ENCODE measurements at regions not wholly inside any gene's neighbourhood (a gene's known extent, or its start where the extent isn't known, plus 50 kb on each side); places are given as distances from the start of the nearest gene placed in this dataset.

DNA sequence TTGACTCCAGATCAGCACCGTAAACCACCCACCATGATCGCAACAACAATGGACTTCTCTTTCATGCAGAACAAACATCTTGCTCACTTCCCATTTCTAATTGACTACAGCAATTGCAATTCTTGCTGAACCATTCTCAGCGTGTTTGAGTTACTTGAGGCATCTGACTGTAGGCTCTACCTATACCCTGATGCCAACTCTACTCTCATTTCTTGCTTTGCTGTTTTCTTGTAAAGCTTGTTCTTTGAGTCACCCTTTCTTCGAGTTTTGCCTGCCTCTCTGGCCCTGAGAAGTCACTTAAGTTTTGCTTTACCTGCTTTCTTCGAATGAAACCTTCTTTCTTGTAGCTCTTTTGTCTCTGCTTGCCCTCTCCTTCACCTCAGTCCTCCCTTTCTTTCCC, 160.5 kb upstream of the RND3 start:
- H2AFZ ChIP-seq = peak overlapping the region; percentile 87

More for the DNA sequence above, 160.5 kb upstream of the RND3 start:
- Histone ChIP-seq H3K9me2 (ENCODE audit: insufficient read depth) (peaks cover 12% of the 10 kb centered on the region), H3K4me3 (no peak overlapping the region), H3K4me2 (no peak overlapping the region), H3K4me1 (ENCODE audit: insufficient read depth) (peaks cover 7% of the 10 kb centered on the region; the same call in 1 of the 2 replicates), H4K20me1 (replicated peaks; ENCODE audit: insufficient read depth) (no peaks in the 10 kb centered on the region), H3F3A (replicated peaks; ENCODE audit: low read depth) (no peaks in the 10 kb centered on the region), H3K27ac (ENCODE audit: low read depth) (no peak overlapping the region), H3K36me3 (ENCODE audit: insufficient read depth) (no peaks in the 10 kb centered on the region; the same call in 1 of the 2 replicates), H3K27me3 (ENCODE audit: insufficient read depth) (no peaks in the 10 kb centered on the region), H3K79me2 (replicated peaks; ENCODE audit: insufficient read depth) (no peaks in the 10 kb centered on the region)
- H3K4me3 Mint-ChIP-seq = no peak overlapping the region
- no peak overlapping the region for H3K27ac Mint-ChIP-seq
- no peak for DNase-seq (ENCODE audit: low spot score)
- peaks cover 15% of the 10 kb centered on the region for H3K4me1 Mint-ChIP-seq
- H3K9me3 Mint-ChIP-seq = no peaks in the 10 kb centered on the region
- H3K27me3 Mint-ChIP-seq (ENCODE audit: insufficient read depth, low read depth, poor library complexity) = no peaks in the 10 kb centered on the region
- TF ChIP-seq ZNF114 (CRISPR knock-in tag; IDR thresholded peaks at IDR 0.05) (no peak), EZH2phosphoT487 (IDR thresholded peaks at IDR 0.05; ENCODE audit: unreplicated experiment) (no peak), STAT1 (IDR thresholded peaks at IDR 0.05; ENCODE audit: unreplicated experiment) (no peak), REST (IDR thresholded peaks at IDR 0.05; ENCODE audit: unreplicated experiment) (no peak), CREB1 (CRISPR knock-in tag; IDR thresholded peaks at IDR 0.05; ENCODE audit: low read depth) (no peak), ZNF462 (CRISPR knock-in tag; IDR thresholded peaks at IDR 0.05) (no peak), CTCF (conservative IDR thresholded peaks at IDR 0.05; ENCODE audit: low read depth in 2 of 2) (no peak)
- no peaks in the 10 kb centered on the region; the same call in 1 of the 3 replicates for H3K36me3 Mint-ChIP-seq (ENCODE audit: low read depth)
- no peak for ATAC-seq

Data from GM23338 (cell line).